H1 (cell line): ENCODE measurements at regions not wholly inside any gene's neighbourhood (a gene's known extent, or its start where the extent isn't known, plus 50 kb on each side); places are given as distances from the start of the nearest gene placed in this dataset.

Experiments
- BACH1 ChIP-seq: IDR thresholded peaks from 2 replicates; pipeline ENCODE4 v1.6.1; 2012; ENCODE audit warnings: low read length, improper control_type of control experiment
- CBX8 ChIP-seq: fragments of 300-800, 300-1000 bp; sonication (generic); IDR thresholded peaks from 2 replicates; pipeline ENCODE4 v1.7.1; 2016; ENCODE audit warnings: low read depth, low read length, borderline replicate concordance
- EZH2 ChIP-seq: fragments of 200-600 bp; sonication (generic); IDR thresholded peaks from 2 replicates; pipeline ENCODE4 v1.7.1; 2012; ENCODE audit warnings: low read depth, mild to moderate bottlenecking, moderate library complexity, low read length, inconsistent platforms; ENCODE audit not compliant: severe bottlenecking
- GABPA ChIP-seq: IDR thresholded peaks from 2 replicates; pipeline ENCODE4 v1.6.1; 2011; ENCODE audit warnings: mild to moderate bottlenecking, low read length, moderate library complexity, borderline replicate concordance; ENCODE audit not compliant: insufficient read depth
- JUN ChIP-seq: IDR thresholded peaks from 2 replicates; pipeline ENCODE4 v1.6.1; 2011; ENCODE audit warnings: low read depth, mild to moderate bottlenecking, improper control_type of control experiment, low read length
- NANOG ChIP-seq: IDR thresholded peaks from 2 replicates; pipeline ENCODE4 v1.6.1; 2011; ENCODE audit warnings: low read length, low read depth, mild to moderate bottlenecking, inconsistent platforms; ENCODE audit not compliant: insufficient read depth, poor library complexity, severe bottlenecking
- NRF1 ChIP-seq: IDR thresholded peaks from 2 replicates; pipeline ENCODE4 v1.6.1; 2011; ENCODE audit warnings: mild to moderate bottlenecking, low read depth, low read length, improper control_type of control experiment
- PHF8 ChIP-seq: fragments of 200-600 bp; sonication (generic); conservative IDR thresholded peaks from 2 replicates; pipeline ENCODE4 v1.7.1; 2012; ENCODE audit warnings: low read depth, mild to moderate bottlenecking, inconsistent platforms, low read length, moderate library complexity
- POLR2A ChIP-seq, 2 experiments: IDR thresholded peaks; 1 replicate in 1 of 2; 2 replicates in 1 of 2; pipeline ENCODE4 v1.6.1; 2011; ENCODE audit warnings: low read depth in 2 of 2, low read length in 2 of 2, mild to moderate bottlenecking in 2 of 2; ENCODE audit errors: control extremely low read depth in 1 of 2
- SIRT6 ChIP-seq: IDR thresholded peaks from one replicate; pipeline ENCODE4 v1.7.1; 2012; ENCODE audit warnings: low read length, inconsistent platforms
- SRF ChIP-seq: IDR thresholded peaks from 2 replicates; pipeline ENCODE4 v1.6.1; 2011; ENCODE audit warnings: mild to moderate bottlenecking, low read depth, low read length, moderate library complexity
- TEAD4 ChIP-seq: IDR thresholded peaks from 2 replicates; pipeline ENCODE4 v1.6.1; 2012; ENCODE audit warnings: low read depth, low read length, inconsistent platforms, mixed read lengths
- TF ChIP-seq, protein P1 (sequence below): IDR thresholded peaks from 2 replicates; pipeline ENCODE4 v1.6.1; 2012; ENCODE audit warnings: inconsistent platforms
- TF ChIP-seq, protein P2 (sequence below): IDR thresholded peaks from 2 replicates; pipeline ENCODE4 v1.6.1; 2011; ENCODE audit warnings: low read depth, mild to moderate bottlenecking, low read length; ENCODE audit not compliant: insufficient read depth

DNA sequence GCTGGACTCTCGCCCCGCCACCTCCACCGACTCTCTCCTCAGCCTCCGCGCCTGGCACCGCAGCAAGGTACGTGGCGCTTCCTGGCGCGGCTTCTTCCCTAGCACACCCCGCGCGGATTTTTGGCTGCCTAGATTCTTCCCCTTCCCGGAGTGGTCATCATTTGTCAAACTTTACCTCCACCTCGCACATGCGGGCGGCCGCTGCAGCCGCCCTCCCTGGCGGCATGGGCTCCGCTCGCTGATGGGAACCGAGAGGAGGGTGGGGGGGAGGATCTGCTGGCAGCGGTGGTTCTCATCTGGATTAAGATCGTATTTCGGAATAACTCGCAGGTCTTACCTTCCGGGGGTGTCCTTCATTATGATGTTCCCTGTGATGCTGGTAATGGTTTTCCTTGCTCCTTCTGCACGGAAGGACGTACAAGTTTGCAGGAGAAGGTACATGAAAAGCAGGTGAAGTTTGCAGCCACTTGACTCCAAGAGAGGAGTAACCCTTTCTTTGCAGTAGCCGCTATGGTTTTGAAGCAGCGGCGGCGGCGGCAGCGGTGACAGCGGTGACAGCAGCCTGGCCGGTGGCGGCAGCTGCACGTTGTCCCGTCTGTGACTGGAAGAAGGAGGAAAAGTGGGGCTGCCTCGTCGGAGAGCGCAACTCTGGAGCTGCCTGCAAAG lies 2183.9 kb upstream of the TENM3 start (continued):
- no peak for TF ChIP-seq GABPA
- no peak for TF ChIP-seq NANOG
- peak; percentile 51 for TF ChIP-seq EZH2
- TF ChIP-seq JUN = no peak
- TF ChIP-seq, protein P1, sequence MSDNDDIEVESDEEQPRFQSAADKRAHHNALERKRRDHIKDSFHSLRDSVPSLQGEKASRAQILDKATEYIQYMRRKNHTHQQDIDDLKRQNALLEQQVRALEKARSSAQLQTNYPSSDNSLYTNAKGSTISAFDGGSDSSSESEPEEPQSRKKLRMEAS = no peak
- no peak for TF ChIP-seq POLR2A (IDR thresholded peaks at IDR 0.05; ENCODE audit: control extremely low read depth in 1 of 2, low read depth in 2 of 2, low read length in 2 of 2)
- no peak for TF ChIP-seq SIRT6
- no peak for TF ChIP-seq CBX8
- TF ChIP-seq TEAD4 = no peak
- no peak for TF ChIP-seq BACH1
- no peak for TF ChIP-seq SRF
- TF ChIP-seq NRF1 = no peak
- 0 out of 2 replicates have a peak, but pooled peaks have one; percentile 13 for TF ChIP-seq PHF8
- TF ChIP-seq, protein P2, sequence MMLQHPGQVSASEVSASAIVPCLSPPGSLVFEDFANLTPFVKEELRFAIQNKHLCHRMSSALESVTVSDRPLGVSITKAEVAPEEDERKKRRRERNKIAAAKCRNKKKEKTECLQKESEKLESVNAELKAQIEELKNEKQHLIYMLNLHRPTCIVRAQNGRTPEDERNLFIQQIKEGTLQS = no peak
